Kidney epithelial cell (primary cell): ENCODE measurements at regions not wholly inside any gene's neighbourhood (a gene's known extent, or its start where the extent isn't known, plus 50 kb on each side); places are given as distances from the start of the nearest gene placed in this dataset.

Source experiments
- DNase-seq: peaks from one replicate; pipeline ENCODE4 v3.0.0-alpha.2; 2010; ENCODE audit warnings: low read depth
- H3K27me3 ChIP-seq: 2 replicates; pipeline ENCODE4 v1.6.0; 2011; ENCODE audit warnings: low read length; ENCODE audit not compliant: control insufficient read depth, insufficient read depth
- H3K36me3 ChIP-seq: 2 replicates; pipeline ENCODE4 v1.5.1; 2011; ENCODE audit warnings: low read length; ENCODE audit not compliant: control insufficient read depth, insufficient read depth
- H3K4me3 ChIP-seq: 2 replicates; pipeline ENCODE4 v1.5.1; 2011; ENCODE audit warnings: low read depth, mild to moderate bottlenecking, control low read depth, low read length
- CTCF ChIP-seq: IDR thresholded peaks from 2 replicates; pipeline ENCODE4 v1.5.1; 2011; ENCODE audit warnings: mild to moderate bottlenecking, moderate library complexity, low read length, control low read depth, inconsistent platforms; ENCODE audit not compliant: insufficient read depth, poor library complexity, severe bottlenecking

GRCh38 chr6:119568580-119568979, 219.0 kb upstream of the MAN1A1 start:
- no peak for DNase-seq
- Histone ChIP-seq H3K27me3 (no peaks in the 10 kb centered on the region), H3K36me3 (no peaks in the 10 kb centered on the region)

DNA sequence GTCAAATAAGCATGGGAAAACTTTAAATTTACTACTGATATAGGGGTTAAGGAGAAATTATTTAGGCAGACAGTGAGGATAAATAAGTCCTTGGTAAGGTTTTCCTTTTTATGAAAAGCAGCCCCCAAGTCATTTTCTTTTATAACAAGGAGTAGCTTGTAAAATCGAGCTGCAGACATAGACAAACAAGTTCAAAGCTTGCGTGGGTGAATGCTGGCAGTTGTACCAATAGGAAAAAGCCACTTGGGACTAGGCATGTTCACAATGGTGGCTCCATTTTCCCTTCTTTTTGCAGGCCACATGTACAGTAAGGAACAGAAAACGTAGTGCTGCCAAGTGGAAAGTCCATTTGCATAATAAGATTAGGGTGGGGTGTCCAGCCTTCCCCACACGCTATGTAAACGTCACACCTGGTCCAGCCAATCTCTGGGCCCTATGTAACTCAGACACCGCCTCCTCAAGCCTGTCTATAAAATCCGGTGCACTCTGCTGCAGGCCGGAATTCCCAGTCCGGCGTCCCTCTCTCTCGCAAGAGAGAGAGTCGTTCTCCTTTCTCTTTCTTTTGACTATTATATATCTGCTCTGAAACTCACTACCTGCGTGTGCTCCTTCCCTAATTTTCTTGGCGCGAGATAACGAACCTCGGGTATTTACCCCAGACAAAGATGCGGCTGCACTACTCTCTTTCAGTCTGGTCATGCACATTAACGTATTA, 217.1 kb upstream of the MAN1A1 start:
- DNase-seq, result no peak
- H3K27me3 ChIP-seq, result no peaks in the 10 kb centered on the region
- no peak for TF ChIP-seq CTCF
- H3K36me3 ChIP-seq, result no peaks in the 10 kb centered on the region
- no peak overlapping the region for H3K4me3 ChIP-seq

More at GRCh38 chr6:119568580-119568979, 219.0 kb upstream of the MAN1A1 start:
- TF ChIP-seq CTCF, result no peak
- no peak overlapping the region for H3K4me3 ChIP-seq

- H3K4me3 ChIP-seq, result no peak overlapping the region
- H3K27me3 ChIP-seq, result no peaks in the 10 kb centered on the region
- no peak for TF ChIP-seq CTCF
- H3K36me3 ChIP-seq, result no peaks in the 10 kb centered on the region
- no peak for DNase-seq
Observed at GRCh38 chr6:119565893-119566292, 216.3 kb upstream of the MAN1A1 start.

- H3K4me3 ChIP-seq, result no peak overlapping the region
- no peak for TF ChIP-seq CTCF
- H3K36me3 ChIP-seq, result no peaks in the 10 kb centered on the region
- DNase-seq, result no peak
- no peaks in the 10 kb centered on the region for H3K27me3 ChIP-seq
Observed at GRCh38 chr6:119562168-119562567, 212.6 kb upstream of the MAN1A1 start.

DNA sequence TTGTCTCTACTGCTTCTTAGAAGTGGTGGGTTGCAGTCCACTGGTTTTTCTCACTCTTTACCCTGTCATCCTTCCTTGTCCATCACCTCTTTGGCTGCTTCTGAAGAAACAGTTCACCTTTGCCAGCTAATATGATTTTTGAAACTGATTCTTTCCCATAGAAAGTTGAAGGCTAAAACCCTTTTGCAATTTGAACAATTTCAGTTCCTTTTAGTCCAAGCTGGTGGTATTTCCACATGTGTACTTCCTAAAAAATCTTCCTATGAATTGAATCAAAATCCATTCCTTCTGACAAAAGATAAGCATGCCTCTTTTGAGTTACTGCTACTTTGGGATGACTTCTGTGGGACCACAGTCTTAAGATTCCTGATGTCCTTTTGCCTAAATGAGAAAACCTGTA, 210.0 kb upstream of the MAN1A1 start:
- TF ChIP-seq CTCF, result no peak
- no peaks in the 10 kb centered on the region for H3K36me3 ChIP-seq
- no peak for DNase-seq
- no peak overlapping the region for H3K4me3 ChIP-seq
- no peaks in the 10 kb centered on the region for H3K27me3 ChIP-seq

DNA sequence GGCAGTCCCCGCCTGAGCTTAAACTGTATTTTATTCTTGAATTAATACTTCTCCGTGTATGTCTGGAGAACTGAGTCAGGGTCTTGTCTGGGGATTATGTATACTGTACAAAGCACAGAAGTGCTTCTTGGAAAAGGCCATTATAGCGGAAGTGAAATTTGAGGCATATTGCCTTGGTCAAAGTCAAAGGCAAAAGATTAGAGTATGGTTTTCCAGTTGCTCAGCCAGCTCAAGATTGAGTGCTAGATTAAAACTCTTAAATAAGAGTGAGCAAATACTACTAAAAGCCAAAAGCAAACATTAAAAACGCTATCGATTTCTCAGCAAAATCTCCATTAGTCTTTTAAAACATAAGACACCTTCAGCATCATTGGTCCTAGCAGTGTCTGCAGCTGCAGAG, 207.7 kb upstream of the MAN1A1 start:
- no peak for TF ChIP-seq CTCF
- Histone ChIP-seq H3K4me3 (no peak overlapping the region), H3K36me3 (no peaks in the 10 kb centered on the region), H3K27me3 (no peaks in the 10 kb centered on the region)
- no peak for DNase-seq
